Loucy (cell line): ENCODE measurements at regions not wholly inside any gene's neighbourhood (a gene's known extent, or its start where the extent isn't known, plus 50 kb on each side); places are given as distances from the start of the nearest gene placed in this dataset.

Source experiments
- H2AFZ ChIP-seq: fragments of 200-600 bp; sonication (generic); 2 replicates; pipeline ENCODE4 v1.6.0; 2016; ENCODE audit warnings: antibody characterized with exemption, mild to moderate bottlenecking, low read length, moderate library complexity
- H3F3A ChIP-seq: fragments of 200-600 bp; 2 replicates; pipeline ENCODE4 v1.6.0; 2016; ENCODE audit warnings: antibody characterized with exemption, low read depth, mild to moderate bottlenecking
- H3K27me3 ChIP-seq: fragments of 200-600 bp; sonication (generic); 2 replicates; pipeline ENCODE4 v1.6.1; 2014; ENCODE audit warnings: low read length, mild to moderate bottlenecking; ENCODE audit not compliant: insufficient read depth, poor library complexity, severe bottlenecking
- H3K36me3 ChIP-seq: fragments of 200-600 bp; sonication (generic); 2 replicates; pipeline ENCODE4 v1.6.1; 2016; ENCODE audit warnings: low read length; ENCODE audit not compliant: insufficient read depth
- H3K4me1 ChIP-seq: fragments of 200-600 bp; sonication (generic); 2 replicates; pipeline ENCODE4 v1.5.1; 2014; ENCODE audit warnings: low read length, mild to moderate bottlenecking; ENCODE audit not compliant: insufficient read depth, poor library complexity, severe bottlenecking
- H3K4me2 ChIP-seq: fragments of 200-600 bp; sonication (generic); 2 replicates; pipeline ENCODE4 v1.6.0; 2014; ENCODE audit warnings: antibody characterized with exemption, low read length, low read depth, mild to moderate bottlenecking; ENCODE audit not compliant: poor library complexity, severe bottlenecking
- H3K4me3 ChIP-seq: fragments of 200-600 bp; sonication (generic); 2 replicates; pipeline ENCODE4 v1.5.1; 2014; ENCODE audit warnings: low read length, mild to moderate bottlenecking, mixed read lengths; ENCODE audit not compliant: poor library complexity, severe bottlenecking
- H3K79me2 ChIP-seq: fragments of 200-600 bp; sonication (generic); 2 replicates; pipeline ENCODE4 v1.6.1; 2014; ENCODE audit warnings: low read length; ENCODE audit not compliant: insufficient read depth
- H3K9ac ChIP-seq: fragments of 200-600 bp; sonication (generic); 2 replicates; pipeline ENCODE4 v1.6.0; 2014; ENCODE audit warnings: mild to moderate bottlenecking, low read depth, low read length, moderate library complexity; ENCODE audit not compliant: poor library complexity, severe bottlenecking
- H3K9me2 ChIP-seq: fragments of 200-600 bp; sonication (generic); replicated peaks from 2 replicates; pipeline ENCODE4 v1.6.1; 2016; ENCODE audit warnings: low read depth, low read length, mixed read lengths
- H3K9me3 ChIP-seq: fragments of 200-600 bp; sonication (generic); 2 replicates; pipeline ENCODE4 v1.6.1; 2014; ENCODE audit warnings: mild to moderate bottlenecking, antibody characterized with exemption, low read length, low read depth; ENCODE audit not compliant: insufficient read depth
- H4K20me1 ChIP-seq: fragments of 200-600 bp; sonication (generic); 2 replicates; pipeline ENCODE4 v1.6.0; 2014; ENCODE audit warnings: antibody characterized with exemption, low read length, mild to moderate bottlenecking; ENCODE audit not compliant: insufficient read depth, poor library complexity, severe bottlenecking
- EZH2phosphoT487 ChIP-seq: fragments of 200-600 bp; IDR thresholded peaks from 2 replicates; pipeline ENCODE4 v1.6.1; 2018; ENCODE audit warnings: antibody characterized with exemption, mild to moderate bottlenecking, moderate library complexity, borderline replicate concordance
- TF ChIP-seq, protein P1 (sequence below): fragments of 200-600 bp; sonication (generic); conservative IDR thresholded peaks from 2 replicates; pipeline ENCODE4 v1.5.1; 2014; ENCODE audit warnings: mild to moderate bottlenecking, antibody characterized with exemption, low read length

DNA sequence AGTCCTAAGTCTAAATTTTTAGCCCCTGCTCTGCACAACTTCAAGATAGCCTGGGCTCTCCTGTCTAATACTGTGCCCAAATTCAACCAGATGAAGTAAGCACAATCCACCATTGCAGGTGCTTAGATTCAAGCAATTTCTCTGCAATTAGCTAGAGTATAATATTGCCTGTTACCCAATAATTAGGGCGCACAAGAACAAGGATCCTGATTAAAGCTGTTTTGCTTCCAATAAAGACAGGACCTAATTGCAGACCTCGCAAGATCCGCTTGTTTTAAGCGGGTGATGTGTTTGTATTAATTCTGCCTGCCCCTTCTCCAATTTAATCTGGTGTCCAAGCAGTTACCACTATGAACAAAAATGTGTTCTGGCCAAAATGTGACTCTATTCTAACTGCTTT lies 1268.9 kb upstream of the TMEM132C start:
- Histone ChIP-seq H3K9ac (no peak overlapping the region), H4K20me1 (no peaks in the 10 kb centered on the region), H2AFZ (no peak overlapping the region), H3K4me2 (no peak overlapping the region), H3K36me3 (no peaks in the 10 kb centered on the region), H3K9me3 (no peaks in the 10 kb centered on the region), H3K4me3 (no peak overlapping the region), H3K27me3 (no peaks in the 10 kb centered on the region), H3F3A (no peaks in the 10 kb centered on the region), H3K4me1 (no peaks in the 10 kb centered on the region), H3K9me2 (no peaks in the 10 kb centered on the region), H3K79me2 (no peaks in the 10 kb centered on the region)
- no peak for TF ChIP-seq EZH2phosphoT487
- TF ChIP-seq, protein P1, sequence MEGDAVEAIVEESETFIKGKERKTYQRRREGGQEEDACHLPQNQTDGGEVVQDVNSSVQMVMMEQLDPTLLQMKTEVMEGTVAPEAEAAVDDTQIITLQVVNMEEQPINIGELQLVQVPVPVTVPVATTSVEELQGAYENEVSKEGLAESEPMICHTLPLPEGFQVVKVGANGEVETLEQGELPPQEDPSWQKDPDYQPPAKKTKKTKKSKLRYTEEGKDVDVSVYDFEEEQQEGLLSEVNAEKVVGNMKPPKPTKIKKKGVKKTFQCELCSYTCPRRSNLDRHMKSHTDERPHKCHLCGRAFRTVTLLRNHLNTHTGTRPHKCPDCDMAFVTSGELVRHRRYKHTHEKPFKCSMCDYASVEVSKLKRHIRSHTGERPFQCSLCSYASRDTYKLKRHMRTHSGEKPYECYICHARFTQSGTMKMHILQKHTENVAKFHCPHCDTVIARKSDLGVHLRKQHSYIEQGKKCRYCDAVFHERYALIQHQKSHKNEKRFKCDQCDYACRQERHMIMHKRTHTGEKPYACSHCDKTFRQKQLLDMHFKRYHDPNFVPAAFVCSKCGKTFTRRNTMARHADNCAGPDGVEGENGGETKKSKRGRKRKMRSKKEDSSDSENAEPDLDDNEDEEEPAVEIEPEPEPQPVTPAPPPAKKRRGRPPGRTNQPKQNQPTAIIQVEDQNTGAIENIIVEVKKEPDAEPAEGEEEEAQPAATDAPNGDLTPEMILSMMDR: no peak

DNA sequence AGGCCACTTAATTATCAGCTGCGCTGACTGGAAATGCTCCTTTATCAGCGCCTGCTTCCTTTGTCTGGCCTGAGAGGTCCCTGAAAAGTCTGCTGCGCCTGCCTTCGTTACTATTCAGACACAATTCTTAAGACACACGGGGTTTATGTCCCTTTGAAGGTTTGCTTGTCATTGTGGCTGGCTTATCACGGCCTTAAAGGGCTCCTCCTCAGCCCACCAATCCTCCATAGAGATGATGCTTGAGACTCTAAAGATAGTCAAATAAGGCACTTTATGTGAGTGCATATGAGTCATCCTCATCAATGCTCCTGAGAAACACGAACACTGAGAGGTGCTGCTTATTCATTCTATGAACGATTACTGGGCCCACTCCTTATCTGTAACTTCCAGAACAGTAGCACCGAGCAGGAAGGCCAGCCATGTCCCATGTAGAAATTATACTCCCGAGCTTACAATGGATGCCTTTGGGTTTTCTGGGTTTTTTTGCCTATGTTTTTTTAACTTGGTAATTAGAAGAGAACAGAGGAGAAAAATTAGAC lies 1268.2 kb upstream of the TMEM132C start:
- Histone ChIP-seq H4K20me1 (no peaks in the 10 kb centered on the region), H3K79me2 (no peaks in the 10 kb centered on the region), H3K27me3 (no peaks in the 10 kb centered on the region), H3K9me3 (no peaks in the 10 kb centered on the region), H3F3A (no peaks in the 10 kb centered on the region), H3K4me1 (no peaks in the 10 kb centered on the region), H3K4me2 (no peak overlapping the region), H3K4me3 (no peak overlapping the region), H3K9me2 (no peaks in the 10 kb centered on the region), H3K36me3 (no peaks in the 10 kb centered on the region), H2AFZ (no peak overlapping the region), H3K9ac (no peak overlapping the region)
- TF ChIP-seq, protein P1: no peak
- TF ChIP-seq EZH2phosphoT487: no peak

DNA sequence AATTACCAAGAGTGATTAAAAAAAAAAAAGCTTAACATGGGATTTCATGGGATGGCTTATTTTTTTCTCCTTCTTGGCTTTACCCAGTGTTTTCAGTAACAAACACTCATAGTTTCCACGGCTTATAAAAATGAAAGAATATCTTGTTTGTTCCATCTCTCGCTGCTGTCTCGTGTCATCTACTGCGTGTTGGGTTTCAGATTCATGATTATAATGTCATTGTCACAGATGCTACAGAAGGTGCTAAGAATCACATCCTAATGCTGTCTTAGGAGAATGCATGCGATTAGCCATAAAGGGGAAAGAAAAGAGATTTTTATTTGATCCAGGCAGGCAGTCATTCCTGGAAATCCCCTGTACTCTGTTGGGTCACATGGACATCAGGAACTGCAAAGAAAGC lies 1267.6 kb upstream of the TMEM132C start:
- Histone ChIP-seq H3K79me2 (no peaks in the 10 kb centered on the region), H3K4me3 (no peak overlapping the region), H3F3A (no peaks in the 10 kb centered on the region), H3K9ac (no peak overlapping the region), H3K4me1 (no peaks in the 10 kb centered on the region), H3K9me2 (no peaks in the 10 kb centered on the region), H3K27me3 (no peaks in the 10 kb centered on the region), H3K36me3 (no peaks in the 10 kb centered on the region), H2AFZ (no peak overlapping the region), H4K20me1 (no peaks in the 10 kb centered on the region), H3K4me2 (no peak overlapping the region), H3K9me3 (no peaks in the 10 kb centered on the region)
- no peak for TF ChIP-seq EZH2phosphoT487
- TF ChIP-seq, protein P1: no peak
